ENCODE measurements at regions not wholly inside any gene's neighbourhood (a gene's known extent, or its start where the extent isn't known, plus 50 kb on each side); places are given as distances from the start of the nearest gene placed in this dataset.
A peak's percentile ranks its signal among the peaks of the same experiment; 100 is the strongest.

DNA sequence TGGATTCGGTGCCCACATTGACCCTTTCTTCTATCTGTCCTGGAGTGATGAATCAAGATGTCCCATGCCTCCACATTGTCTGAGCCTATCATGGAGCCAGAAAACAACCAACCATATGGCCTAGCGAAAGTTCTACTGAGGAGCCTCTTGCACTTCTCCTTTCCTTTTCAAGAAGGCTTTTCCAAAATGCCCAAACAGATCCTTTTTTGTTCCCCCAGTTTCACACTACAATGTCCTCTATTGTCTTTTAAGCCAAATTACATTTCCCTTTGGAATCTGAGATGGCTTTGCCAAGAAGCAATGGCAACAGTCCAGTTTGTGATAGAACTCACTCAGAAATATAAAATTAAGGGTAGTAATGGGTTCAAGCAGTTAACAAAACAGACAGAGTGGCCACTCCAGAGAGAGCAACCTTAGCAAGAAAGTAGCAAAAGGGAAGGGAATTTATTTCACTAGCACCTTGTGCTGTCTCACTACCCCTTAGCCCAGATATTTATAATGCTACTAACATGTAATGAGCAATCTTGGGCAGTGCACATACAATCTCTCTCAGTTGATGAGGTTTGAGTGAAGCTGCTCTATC, 194.6 kb upstream of the PDE1C start:
- peak; percentile 13 for DNase-seq (ENCODE audit: low read depth)

DNA sequence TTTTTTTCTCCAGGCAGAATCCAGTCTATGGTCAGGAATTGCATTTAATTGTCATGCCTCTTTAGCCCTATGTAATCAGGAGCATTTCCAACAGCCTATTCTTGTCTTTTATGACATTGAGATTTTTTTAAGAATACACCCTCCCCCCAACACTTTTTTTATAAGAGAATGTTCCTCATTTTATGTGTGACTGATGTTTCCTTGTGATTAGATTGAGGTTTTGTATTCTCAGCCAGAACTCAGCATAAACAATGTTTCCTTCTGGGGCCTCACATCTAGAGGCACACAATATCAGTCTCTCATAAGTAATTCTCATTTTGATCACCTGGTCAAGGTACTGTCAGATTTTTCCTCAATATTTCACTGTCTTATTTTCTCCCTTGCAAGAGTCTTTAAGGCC, 193.4 kb upstream of the PDE1C start:
- no peak for DNase-seq (ENCODE audit: low read depth)

- no peak for DNase-seq (ENCODE audit: low read depth)
Observed at GRCh38 chr7:32262315-32262714, 192.1 kb upstream of the PDE1C start.

DNA sequence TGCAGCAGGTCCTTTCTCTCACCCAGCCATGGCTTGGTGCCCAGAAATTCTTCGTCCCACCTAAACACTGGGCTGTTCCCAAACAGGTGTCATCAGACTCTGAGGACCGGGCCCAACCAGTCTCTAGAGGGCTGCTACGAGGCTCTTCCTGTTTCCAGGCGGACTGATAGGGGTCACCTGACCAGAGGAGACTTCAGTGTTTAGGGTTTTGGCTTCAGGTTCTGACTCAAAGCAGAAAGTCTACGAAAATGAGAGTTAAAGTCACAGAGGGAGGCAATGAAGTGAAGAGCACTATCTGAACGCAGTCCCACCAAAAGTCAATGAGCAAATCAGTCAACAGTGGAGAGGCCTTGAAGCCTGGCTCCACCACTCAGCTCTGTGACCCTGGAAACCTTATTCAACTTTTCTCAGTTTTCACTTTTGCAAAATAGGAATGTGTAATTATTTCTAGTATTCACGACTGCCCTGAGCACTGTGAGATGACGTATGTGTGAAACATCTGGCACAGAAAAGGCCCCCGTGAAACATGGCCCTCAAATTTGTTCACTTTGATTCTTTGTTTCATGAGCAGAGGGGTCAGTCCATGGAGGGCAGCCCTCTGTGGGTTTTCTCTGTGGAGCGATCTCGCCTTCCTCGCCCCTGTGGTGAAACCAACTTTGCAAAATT, 189.9 kb upstream of the PDE1C start:
- no peak for DNase-seq (ENCODE audit: low read depth)

DNA sequence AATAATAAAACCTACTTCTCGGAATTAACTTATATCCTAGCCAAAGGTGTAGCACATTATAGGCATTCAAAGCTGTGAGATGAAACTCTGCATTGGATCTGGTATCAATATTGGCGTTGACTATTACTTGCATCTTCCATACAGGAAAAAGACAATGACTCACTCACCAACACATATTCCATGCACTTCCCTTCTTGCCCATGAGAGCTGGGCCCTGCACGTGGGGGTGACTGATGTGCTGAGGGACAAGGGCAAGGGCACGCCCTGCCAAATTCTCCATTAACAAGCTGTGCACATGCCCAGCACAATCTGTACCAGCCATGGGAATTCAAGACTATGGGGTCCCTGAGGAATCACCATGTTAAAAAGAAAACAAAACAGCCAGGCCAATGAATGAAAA, 188.1 kb upstream of the PDE1C start:
- DNase-seq (ENCODE audit: low read depth): peak; percentile 9

GRCh38 chr7:32257621-32258020, 187.4 kb upstream of the PDE1C start:
- no peak for DNase-seq (ENCODE audit: low read depth)

DNA sequence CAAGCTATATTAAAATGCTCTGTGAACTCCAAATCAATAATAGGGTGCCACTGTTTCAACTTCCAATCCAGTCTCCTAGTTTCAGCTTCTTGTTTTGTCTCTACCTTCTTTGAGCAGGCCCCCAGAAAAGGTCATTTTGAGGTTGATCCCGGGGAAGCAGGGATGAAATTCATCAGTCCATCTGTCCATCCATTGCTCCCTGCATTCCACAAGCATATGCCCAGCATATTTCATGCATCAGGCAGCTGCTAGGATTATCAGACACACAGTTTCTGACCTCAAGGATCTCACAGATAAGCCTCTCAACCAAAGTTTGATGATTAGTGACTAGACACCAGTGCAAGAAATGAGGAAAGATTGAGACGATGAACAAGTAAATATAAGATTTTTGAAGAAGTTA, 186.6 kb upstream of the PDE1C start:
- DNase-seq (ENCODE audit: low read depth): no peak

GRCh38 chr7:32256376-32256775, 186.2 kb upstream of the PDE1C start:
- no peak for DNase-seq (ENCODE audit: low read depth)

DNA sequence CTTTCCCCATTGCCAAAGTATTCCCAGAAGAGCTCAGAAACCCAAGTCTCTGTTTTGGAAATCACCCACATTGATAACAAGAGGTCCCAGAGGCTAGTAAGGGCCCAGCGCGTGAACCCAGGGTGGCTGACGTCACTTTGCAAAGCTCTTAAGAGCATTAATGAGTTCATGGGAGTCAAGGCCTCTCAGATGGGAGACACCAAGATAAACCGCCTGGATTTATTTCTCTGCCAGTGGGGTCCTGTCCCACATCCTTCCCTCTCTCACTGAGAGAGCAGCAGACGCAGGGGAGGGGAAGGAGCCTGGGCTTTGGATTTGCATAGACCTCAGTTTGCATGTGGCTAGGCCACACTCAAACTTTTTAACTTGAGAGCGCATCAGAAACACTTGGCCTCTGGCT, 184.8 kb upstream of the PDE1C start:
- no peak for DNase-seq (ENCODE audit: low read depth)

- DNase-seq (ENCODE audit: low read depth): no peak
Observed at GRCh38 chr7:32253299-32253698, 183.1 kb upstream of the PDE1C start.

GRCh38 chr7:32251659-32252058, 181.5 kb upstream of the PDE1C start:
- no peak for DNase-seq (ENCODE audit: low read depth)

- DNase-seq (ENCODE audit: low read depth): no peak
Observed at GRCh38 chr7:32250471-32251260, 180.5 kb upstream of the PDE1C start.

GRCh38 chr7:32250003-32250402, 179.8 kb upstream of the PDE1C start:
- no peak for DNase-seq (ENCODE audit: low read depth)

GRCh38 chr7:32248522-32248921, 178.3 kb upstream of the PDE1C start:
- DNase-seq (ENCODE audit: low read depth): no peak

DNA sequence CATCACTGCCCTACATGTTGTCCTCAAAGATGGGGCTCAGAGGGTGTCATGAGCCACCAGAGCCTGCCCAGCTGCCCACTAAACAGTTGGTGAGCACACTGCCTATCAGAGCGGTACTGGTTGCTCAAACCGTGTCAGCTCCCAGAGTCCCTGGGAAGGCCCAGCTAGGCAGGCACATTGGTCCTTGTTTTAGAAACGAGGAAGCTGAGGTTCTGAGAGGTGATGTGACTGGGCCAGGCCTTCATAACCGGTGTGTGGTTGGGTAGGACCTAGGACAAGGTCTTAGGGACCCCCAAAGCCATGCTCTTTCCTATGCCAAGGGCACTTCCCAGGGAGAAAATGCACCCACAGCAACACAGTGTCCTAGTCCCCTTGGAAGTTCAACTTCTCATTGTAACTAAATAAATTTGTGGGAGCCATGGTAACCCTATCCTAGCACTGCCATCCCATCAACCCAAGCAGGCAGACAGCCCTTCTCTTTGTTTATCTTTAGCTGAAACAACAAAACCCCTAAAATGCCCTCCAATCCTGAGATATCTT, 174.7 kb upstream of the PDE1C start:
- no peak for DNase-seq (ENCODE audit: low read depth)

DNA sequence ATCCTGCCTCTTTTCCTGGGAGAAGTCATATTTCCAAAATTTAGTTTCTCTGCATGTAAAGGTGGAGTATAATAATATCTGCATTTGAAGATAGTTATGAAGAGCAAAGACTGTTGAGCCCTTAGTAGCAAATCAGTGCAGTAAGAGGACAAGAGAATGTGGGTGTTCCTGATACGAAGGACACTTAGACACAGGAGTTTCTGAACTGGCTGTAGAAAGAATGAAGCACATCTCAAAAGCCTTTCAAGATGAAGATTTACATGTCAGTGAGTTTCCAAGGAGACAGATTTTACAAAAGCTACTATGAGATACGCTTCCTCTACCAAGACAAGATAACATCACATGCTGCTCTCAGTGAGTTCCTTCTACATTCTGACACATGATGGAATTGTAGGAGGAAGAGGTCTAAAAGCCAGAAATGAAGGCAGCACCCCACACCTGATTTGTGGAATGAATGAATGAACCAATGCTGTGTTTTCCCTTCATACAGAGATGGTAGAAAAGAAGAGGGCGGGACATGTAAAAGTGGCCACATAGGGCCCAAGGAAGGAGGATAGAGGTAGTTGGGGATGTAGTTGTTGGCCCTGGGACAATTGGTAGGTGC, 173.6 kb upstream of the PDE1C start:
- DNase-seq (ENCODE audit: low read depth): no peak

DNA sequence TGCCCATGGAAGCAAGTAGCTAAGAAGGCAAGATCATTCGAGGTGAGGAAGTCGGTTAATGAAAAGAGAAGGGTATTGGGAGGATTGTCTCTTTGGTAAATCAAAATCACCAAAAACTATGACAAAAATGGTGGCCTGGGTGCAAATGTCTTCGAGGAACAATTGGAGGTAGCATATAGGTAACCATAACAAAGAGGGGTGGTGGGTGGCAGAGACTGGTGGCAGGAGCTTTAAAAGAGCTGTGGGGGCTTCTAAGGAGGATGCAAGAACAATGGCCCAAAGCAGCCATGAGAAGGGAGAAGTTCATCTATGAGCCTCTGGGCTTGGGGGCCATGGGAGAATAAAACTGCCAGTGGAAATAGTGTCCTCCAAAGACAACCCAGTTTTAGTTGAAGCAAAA, 172.2 kb upstream of the PDE1C start:
- no peak for DNase-seq (ENCODE audit: low read depth)

DNA sequence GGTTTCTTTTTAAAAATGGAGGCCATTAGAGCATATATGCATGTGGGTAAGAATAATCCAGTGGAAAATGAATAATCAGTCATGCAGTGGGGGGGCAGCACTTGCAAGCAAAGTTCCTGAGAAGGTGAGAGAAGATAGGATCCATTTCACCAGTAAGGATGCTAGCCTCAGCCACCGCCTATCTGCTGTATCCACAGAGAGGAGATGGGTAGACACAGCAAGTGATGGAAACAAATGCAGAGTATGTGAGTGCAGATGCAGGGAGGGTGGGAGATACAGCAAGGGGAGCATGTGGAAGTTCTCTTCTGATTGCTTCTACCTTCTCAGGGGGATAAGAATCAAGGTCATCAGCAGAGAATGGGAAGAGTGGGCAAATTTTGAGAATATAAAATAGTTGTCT, 171.4 kb upstream of the PDE1C start:
- DNase-seq (ENCODE audit: low read depth): no peak

DNA sequence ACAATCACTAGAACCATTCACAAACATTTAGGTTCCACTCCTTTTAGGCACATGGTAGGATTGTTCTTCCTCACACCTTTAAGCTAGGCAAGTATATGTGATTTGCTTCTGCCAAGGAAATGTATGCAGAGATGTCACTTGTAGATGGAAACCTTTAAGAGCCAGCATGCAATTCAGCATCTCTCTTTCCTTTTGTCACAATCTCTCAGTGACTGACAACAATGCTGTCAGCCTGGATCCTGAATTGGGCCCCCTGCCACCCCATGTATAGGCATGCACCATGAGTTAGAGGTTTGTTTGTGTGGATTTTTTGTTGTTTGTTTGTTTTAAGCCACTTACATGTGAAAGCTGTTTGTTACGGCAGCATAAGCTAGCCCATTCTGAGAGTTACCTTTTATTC, 169.6 kb upstream of the PDE1C start:
- DNase-seq (ENCODE audit: low read depth): no peak

- DNase-seq (ENCODE audit: low read depth): no peak
Observed at GRCh38 chr7:32228601-32229000, 158.4 kb upstream of the PDE1C start.

DNA sequence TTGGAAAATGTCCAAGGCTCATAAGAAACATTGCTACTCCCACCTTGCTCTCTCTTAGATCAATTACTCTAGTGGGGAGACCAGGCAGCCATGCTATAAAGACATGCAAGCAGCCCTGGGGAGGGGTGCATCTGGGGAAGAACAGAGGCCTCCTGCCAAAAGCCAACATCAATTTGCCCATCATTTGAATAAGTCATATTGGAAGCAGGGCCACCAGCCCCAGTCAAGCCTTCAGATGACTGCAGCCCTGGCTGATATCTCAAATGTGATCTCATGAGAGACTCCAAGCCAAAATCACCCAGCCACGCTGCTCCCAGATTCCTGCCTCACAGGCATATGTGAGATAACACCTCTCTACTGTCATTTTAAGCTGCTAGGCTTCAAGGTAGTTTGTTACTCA, 157.5 kb upstream of the PDE1C start:
- DNase-seq (ENCODE audit: low read depth): no peak

- DNase-seq (ENCODE audit: low read depth): no peak
Observed at GRCh38 chr7:32224276-32224675, 154.1 kb upstream of the PDE1C start.

DNA sequence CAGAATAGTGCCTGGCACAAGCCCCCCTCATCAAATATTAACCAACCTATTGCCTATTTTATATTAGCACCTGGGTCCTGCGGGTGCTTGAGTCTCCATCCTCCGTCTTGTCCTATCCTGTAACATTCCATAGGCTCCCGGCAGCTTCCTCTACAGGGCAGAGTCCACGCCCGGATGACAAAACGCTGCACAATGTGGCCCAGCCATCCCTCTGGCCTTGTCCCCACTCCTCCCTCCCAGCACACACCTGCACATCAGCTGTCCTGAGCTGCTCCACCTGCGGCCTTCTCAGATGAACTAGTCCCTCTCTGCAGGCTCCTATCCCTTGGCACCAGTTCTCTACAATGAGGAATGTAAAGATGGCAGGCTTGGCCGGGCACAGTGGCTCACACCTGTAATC, 153.5 kb upstream of the PDE1C start:
- DNase-seq (ENCODE audit: low read depth): no peak

Measured in RPMI7951 (cell line).